Endodermal cell (in vitro differentiated cells): ENCODE measurements at regions not wholly inside any gene's neighbourhood (a gene's known extent, or its start where the extent isn't known, plus 50 kb on each side); places are given as distances from the start of the nearest gene placed in this dataset.
A peak's percentile ranks its signal among the peaks of the same experiment; 100 is the strongest.

Experiments
- DNase-seq: peaks from one replicate; pipeline ENCODE4 v3.0.0-alpha.2; 2017
- H3K27ac ChIP-seq: 2 replicates; pipeline ENCODE4 v1.5.1; 2013; ENCODE audit warnings: mild to moderate bottlenecking, low read depth, low read length, moderate library complexity
- H3K27me3 ChIP-seq: 2 replicates; pipeline ENCODE4 v1.6.1; 2013; ENCODE audit warnings: mild to moderate bottlenecking, low read length, moderate library complexity; ENCODE audit not compliant: insufficient read depth, control insufficient read depth, poor library complexity, severe bottlenecking
- H3K36me3 ChIP-seq: 2 replicates; pipeline ENCODE4 v1.7.0; 2013; ENCODE audit warnings: mild to moderate bottlenecking, low read length, moderate library complexity; ENCODE audit not compliant: control insufficient read depth, insufficient read depth
- H3K4me1 ChIP-seq: one replicate; pipeline ENCODE4 v1.7.0; 2013; ENCODE audit warnings: low read length; ENCODE audit not compliant: control insufficient read depth, insufficient read depth
- H3K4me3 ChIP-seq: 2 replicates; pipeline ENCODE4 v1.5.1; 2013; ENCODE audit warnings: mild to moderate bottlenecking, low read length, moderate library complexity
- H3K9ac ChIP-seq: 2 replicates; pipeline ENCODE4 v1.6.1; 2013; ENCODE audit warnings: mild to moderate bottlenecking, low read length, moderate library complexity; ENCODE audit not compliant: poor library complexity, severe bottlenecking; ENCODE audit errors: extremely low read depth
- H3K9me3 ChIP-seq: 2 replicates; pipeline ENCODE4 v1.6.1; 2013; ENCODE audit warnings: mild to moderate bottlenecking, low read length, moderate library complexity; ENCODE audit not compliant: control insufficient read depth
- H3K27ac Mint-ChIP-seq: 2 replicates; pipeline ENCODE4 v1.8.0; 2020; ENCODE audit warnings: mixed read lengths
- H3K27me3 Mint-ChIP-seq: 2 replicates; pipeline ENCODE4 v1.8.0; 2021; ENCODE audit warnings: mild to moderate bottlenecking, mixed read lengths; ENCODE audit not compliant: insufficient read depth
- H3K36me3 Mint-ChIP-seq: 2 replicates; pipeline ENCODE4 v1.8.0; 2020; ENCODE audit warnings: low read depth, mixed read lengths
- H3K4me1 Mint-ChIP-seq: 2 replicates; pipeline ENCODE4 v1.8.0; 2020; ENCODE audit warnings: mixed read lengths
- H3K4me3 Mint-ChIP-seq: 2 replicates; pipeline ENCODE4 v1.8.0; 2020; ENCODE audit warnings: mild to moderate bottlenecking, moderate library complexity, mixed read lengths
- H3K9me3 Mint-ChIP-seq: 2 replicates; pipeline ENCODE4 v1.8.0; 2020; ENCODE audit warnings: mild to moderate bottlenecking, mixed read lengths
- CTCF ChIP-seq: fragments of 200-600 bp; sonication (generic); conservative IDR thresholded peaks from 2 replicates; pipeline ENCODE4 v1.5.0; 2021; ENCODE audit warnings: antibody characterized with exemption, mild to moderate bottlenecking
- WGBS, 2 experiments: methylation state at CpG; one replicate each; pipeline versions ENCODE4 v1.1.5 to v1.1.7; 2013; ENCODE audit warnings: missing lambda C conversion rate in 2 of 2, mixed read lengths in 1 of 2; ENCODE audit not compliant: insufficient coverage in 1 of 2, insufficient read length in 1 of 2; 5-methylcytosine and 5-hydroxymethylcytosine counted together

DNA sequence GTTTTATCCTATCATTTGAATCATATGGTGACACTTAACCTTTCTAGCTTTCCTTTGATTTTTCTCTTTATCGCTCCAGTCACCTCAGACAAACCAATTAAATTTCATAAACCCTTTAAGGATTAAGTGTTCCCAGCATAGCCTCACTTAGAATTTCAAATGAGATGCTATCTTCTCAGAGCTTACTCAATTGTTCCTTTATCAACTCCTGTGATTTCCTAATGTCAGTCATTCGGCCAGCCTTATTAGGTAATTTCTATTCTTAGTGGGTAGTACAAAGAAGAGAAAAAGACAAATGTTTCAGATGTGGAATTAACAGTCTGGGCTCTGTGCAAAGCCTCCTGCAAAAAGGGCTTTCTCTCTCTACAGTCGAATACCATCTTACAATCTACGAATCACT, 77.1 kb upstream of the CCDC90B start:
- DNase-seq = no peak
- no peak overlapping the region for H3K4me3 ChIP-seq
- peak overlapping the region; percentile 72 for H3K27ac ChIP-seq
- no peak overlapping the region for H3K4me3 Mint-ChIP-seq
- no peaks in the 10 kb centered on the region for H3K27me3 Mint-ChIP-seq
- WGBS, 2 experiments = 45 to 61% methylated on average over 3 of the region's 4 CpGs
- TF ChIP-seq CTCF = no peak
- H3K9me3 Mint-ChIP-seq = peaks cover 47% of the 10 kb centered on the region
- H3K9ac ChIP-seq = no peak overlapping the region
- H3K36me3 ChIP-seq = no peaks in the 10 kb centered on the region
- H3K4me1 Mint-ChIP-seq = peaks cover 22% of the 10 kb centered on the region
- H3K27ac Mint-ChIP-seq = peak overlapping the region; percentile 16
- H3K9me3 ChIP-seq = peaks cover 46% of the 10 kb centered on the region
- no peaks in the 10 kb centered on the region for H3K27me3 ChIP-seq
- no peaks in the 10 kb centered on the region for H3K4me1 ChIP-seq
- peaks cover 15% of the 10 kb centered on the region for H3K36me3 Mint-ChIP-seq

- WGBS, 2 experiments = 93% methylated on average over 2 to 4 of the region's 4 CpGs
- H3K4me3 Mint-ChIP-seq = no peak overlapping the region
- H3K27me3 ChIP-seq = no peaks in the 10 kb centered on the region
- no peaks in the 10 kb centered on the region for H3K4me1 ChIP-seq
- no peak overlapping the region for H3K27ac Mint-ChIP-seq
- H3K4me1 Mint-ChIP-seq = peaks cover 22% of the 10 kb centered on the region
- H3K36me3 ChIP-seq = no peaks in the 10 kb centered on the region
- DNase-seq = no peak
- peaks cover 47% of the 10 kb centered on the region for H3K9me3 Mint-ChIP-seq
- H3K4me3 ChIP-seq = no peak overlapping the region
- H3K9ac ChIP-seq = no peak overlapping the region
- no peak overlapping the region for H3K27ac ChIP-seq
- H3K27me3 Mint-ChIP-seq = no peaks in the 10 kb centered on the region
- H3K36me3 Mint-ChIP-seq = peaks cover 14% of the 10 kb centered on the region
- TF ChIP-seq CTCF = no peak
- H3K9me3 ChIP-seq = peaks cover 46% of the 10 kb centered on the region
These were observed 75.7 kb upstream of the CCDC90B start for GRCh38 chr11:83361831-83362230.

DNA sequence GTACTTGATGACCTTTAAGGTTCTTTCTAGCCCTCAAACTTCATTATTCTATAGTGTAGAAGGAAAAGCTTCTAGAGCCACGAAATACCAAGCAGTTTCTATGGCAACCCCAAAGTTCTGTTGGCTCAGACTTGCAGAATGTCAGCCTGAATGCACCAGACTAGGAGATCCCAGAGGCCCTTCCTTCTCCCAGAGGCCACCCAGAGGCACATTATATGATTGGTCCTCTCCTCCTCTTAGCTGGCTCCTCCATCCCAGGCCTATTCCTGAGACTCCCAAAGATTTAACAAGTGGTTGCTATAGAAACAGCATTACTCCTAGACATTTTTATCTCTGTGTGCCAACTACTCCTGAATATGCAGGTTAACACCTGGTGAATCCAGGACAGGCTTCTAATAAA, 69.2 kb upstream of the CCDC90B start:
- Histone ChIP-seq H3K4me1 (no peaks in the 10 kb centered on the region), H3K4me3 (no peak overlapping the region), H3K9ac (no peak overlapping the region), H3K27me3 (no peaks in the 10 kb centered on the region), H3K36me3 (no peaks in the 10 kb centered on the region), H3K9me3 (peaks cover 41% of the 10 kb centered on the region), H3K27ac (no peak overlapping the region)
- Mint-ChIP-seq H3K36me3 (peaks cover 17% of the 10 kb centered on the region), H3K27ac (no peak overlapping the region), H3K4me1 (peaks cover 4% of the 10 kb centered on the region), H3K4me3 (no peak overlapping the region), H3K9me3 (peaks cover 44% of the 10 kb centered on the region), H3K27me3 (no peaks in the 10 kb centered on the region)
- no peak for TF ChIP-seq CTCF
- DNase-seq = no peak
- WGBS, 2 experiments = 76 to 80% methylated on average over 1 of the region's 1 CpG
